SK-N-SH treated with all-trans-retinoic acid at 6 μM for 48 hours (cell line): ENCODE measurements at regions not wholly inside any gene's neighbourhood (a gene's known extent, or its start where the extent isn't known, plus 50 kb on each side); places are given as distances from the start of the nearest gene placed in this dataset.

Source experiments
- ATAC-seq: fragments of 200-7000 bp; cut with Tn5 transposase; 3 replicates; pipeline ENCODE4 v1.9.1; 2020; ENCODE audit warnings: mild to moderate bottlenecking, moderate library complexity
- ARNTL ChIP-seq: fragments of 450-650 bp; formaldehyde crosslinking; IDR thresholded peaks from 2 replicates; pipeline ENCODE4 v1.5.0; 2020; ENCODE audit warnings: low read depth, mild to moderate bottlenecking, moderate library complexity, borderline replicate concordance
- BACH2 ChIP-seq: fragments of 250-450 bp; sonication (Bioruptor Pico); IDR thresholded peaks from 2 replicates; pipeline ENCODE4 v1.9.0; 2021; ENCODE audit warnings: mild to moderate bottlenecking, borderline replicate concordance
- CREB5 ChIP-seq: fragments of 250-450 bp; sonication (Bioruptor Pico); IDR thresholded peaks from 2 replicates; pipeline ENCODE4 v1.5.1; 2020; ENCODE audit warnings: low read depth, mild to moderate bottlenecking, moderate library complexity
- CSDC2 ChIP-seq: fragments of 250-450 bp; sonication (Bioruptor Pico); IDR thresholded peaks from 2 replicates; pipeline ENCODE4 v1.5.0; 2020; ENCODE audit warnings: mild to moderate bottlenecking, moderate library complexity
- ESRRG ChIP-seq: fragments of 250-450 bp; sonication (Bioruptor Pico); IDR thresholded peaks from 2 replicates; pipeline ENCODE4 v1.6.1; 2021; ENCODE audit warnings: mild to moderate bottlenecking
- GLIS3 ChIP-seq: fragments of 250-450 bp; sonication (Bioruptor Pico); IDR thresholded peaks from 2 replicates; pipeline ENCODE4 v1.5.0; 2020; ENCODE audit warnings: mild to moderate bottlenecking, moderate library complexity
- ISL1 ChIP-seq: fragments of 250-450 bp; sonication (Bioruptor Pico); IDR thresholded peaks from 2 replicates; pipeline ENCODE4 v2.1.2; 2022; ENCODE audit warnings: mild to moderate bottlenecking, moderate library complexity
- OSR1 ChIP-seq: fragments of 250-450 bp; sonication (Bioruptor Pico); IDR thresholded peaks from 2 replicates; pipeline ENCODE4 v1.8.0; 2022; ENCODE audit warnings: moderate library complexity, mild to moderate bottlenecking, inconsistent platforms
- PATZ1 ChIP-seq: fragments of 250-450 bp; sonication (Bioruptor Pico); IDR thresholded peaks from 2 replicates; pipeline ENCODE4 v1.8.0; 2020; ENCODE audit warnings: mild to moderate bottlenecking, moderate library complexity, borderline replicate concordance
- POU6F1 ChIP-seq: fragments of 250-450 bp; sonication (Bioruptor Pico); IDR thresholded peaks from 2 replicates; pipeline ENCODE4 v1.8.0; 2021; ENCODE audit warnings: low read depth, mild to moderate bottlenecking, moderate library complexity, borderline replicate concordance
- PPARA ChIP-seq: fragments of 250-450 bp; sonication (Bioruptor Pico); IDR thresholded peaks from 2 replicates; pipeline ENCODE4 v1.5.0; 2020; ENCODE audit warnings: mild to moderate bottlenecking, borderline replicate concordance
- RARB ChIP-seq: fragments of 250-450 bp; sonication (Bioruptor Pico); IDR thresholded peaks from 2 replicates; pipeline ENCODE4 v1.8.0; 2021; ENCODE audit warnings: mild to moderate bottlenecking, moderate library complexity
- SNAI2 ChIP-seq: fragments of 250-450 bp; sonication (Bioruptor Pico); IDR thresholded peaks from 2 replicates; pipeline ENCODE4 v1.5.0; 2020; ENCODE audit warnings: mild to moderate bottlenecking, moderate library complexity
- TCF4 ChIP-seq: fragments of 250-450 bp; sonication (Bioruptor Pico); IDR thresholded peaks from 2 replicates; pipeline ENCODE4 v1.8.0; 2021; ENCODE audit warnings: mild to moderate bottlenecking, moderate library complexity, borderline replicate concordance
- TOX ChIP-seq: fragments of 250-450 bp; sonication (Bioruptor Pico); IDR thresholded peaks from 2 replicates; pipeline ENCODE4 v1.8.0; 2021; ENCODE audit warnings: mild to moderate bottlenecking, moderate library complexity, borderline replicate concordance
- TSHZ2 ChIP-seq: fragments of 250-450 bp; sonication (Bioruptor Pico); IDR thresholded peaks from 2 replicates; pipeline ENCODE4 v1.5.0; 2020; ENCODE audit warnings: mild to moderate bottlenecking, moderate library complexity
- ZC3H10 ChIP-seq: fragments of 250-450 bp; sonication (Bioruptor Pico); IDR thresholded peaks from 2 replicates; pipeline ENCODE4 v1.5.1; 2021; ENCODE audit warnings: mild to moderate bottlenecking, moderate library complexity
- ZFP3 ChIP-seq: fragments of 250-450 bp; sonication (Bioruptor Pico); IDR thresholded peaks from 2 replicates; pipeline ENCODE4 v1.5.0; 2020; ENCODE audit warnings: mild to moderate bottlenecking, moderate library complexity
- ZFP30 ChIP-seq: fragments of 450-650 bp; formaldehyde crosslinking; IDR thresholded peaks from 2 replicates; pipeline ENCODE4 v1.5.0; 2022; ENCODE audit warnings: mild to moderate bottlenecking, moderate library complexity
- ZNF565 ChIP-seq: fragments of 450-650 bp; formaldehyde crosslinking; conservative IDR thresholded peaks from 2 replicates; pipeline ENCODE4 v1.5.0; 2020; ENCODE audit warnings: low read depth, mild to moderate bottlenecking, moderate library complexity
- ZNF70 ChIP-seq: fragments of 450-650 bp; formaldehyde crosslinking; IDR thresholded peaks from 2 replicates; pipeline ENCODE4 v1.5.0; 2020; ENCODE audit warnings: mild to moderate bottlenecking, moderate library complexity

- ATAC-seq = no peak
- TF ChIP-seq ZFP3 = no peak
- TF ChIP-seq SNAI2 (CRISPR knock-in tag) = no peak
- no peak for TF ChIP-seq ZC3H10 (CRISPR knock-in tag)
- TF ChIP-seq ZNF565 (CRISPR knock-in tag) = no peak
- TF ChIP-seq ZFP30 = no peak
- no peak for TF ChIP-seq ISL1
- TF ChIP-seq ZNF70 = no peak
- no peak for TF ChIP-seq BACH2
- no peak for TF ChIP-seq PATZ1 (CRISPR knock-in tag)
- TF ChIP-seq TOX (CRISPR knock-in tag) = no peak
- TF ChIP-seq OSR1 = no peak
- no peak for TF ChIP-seq ARNTL (CRISPR knock-in tag)
- no peak for TF ChIP-seq TCF4 (CRISPR knock-in tag)
- TF ChIP-seq GLIS3 (CRISPR knock-in tag) = no peak
- TF ChIP-seq POU6F1 = no peak
- no peak for TF ChIP-seq CREB5 (CRISPR knock-in tag)
- no peak for TF ChIP-seq CSDC2 (CRISPR knock-in tag)
Observed at GRCh38 chr5:125357660-125358059, 611.2 kb upstream of the ZNF608 start.

GRCh38 chr5:125365747-125366146 is 619.3 kb upstream of the ZNF608 start:
- ATAC-seq = no peak
- TF ChIP-seq ZNF565 (CRISPR knock-in tag) (no peak), PPARA (CRISPR knock-in tag) (no peak), TCF4 (CRISPR knock-in tag) (no peak), TOX (CRISPR knock-in tag) (no peak), CREB5 (CRISPR knock-in tag) (no peak), RARB (no peak), ISL1 (no peak), GLIS3 (CRISPR knock-in tag) (no peak), ZC3H10 (CRISPR knock-in tag) (no peak), ZNF70 (no peak), CSDC2 (CRISPR knock-in tag) (no peak)

GRCh38 chr5:125367702-125368101 is 621.3 kb upstream of the ZNF608 start:
- ATAC-seq = peak; percentile 68
- TF ChIP-seq ISL1 = peak; percentile 85
- TF ChIP-seq ARNTL (CRISPR knock-in tag) = no peak
- no peak for TF ChIP-seq ESRRG (CRISPR knock-in tag)

- ATAC-seq = no peak
- TF ChIP-seq PATZ1 (CRISPR knock-in tag) (no peak), ESRRG (CRISPR knock-in tag) (no peak), ZFP30 (no peak), TSHZ2 (CRISPR knock-in tag) (no peak)
Observed at GRCh38 chr5:125370461-125371205, 624.2 kb upstream of the ZNF608 start.
